ENCODE measurements at regions not wholly inside any gene's neighbourhood (a gene's known extent, or its start where the extent isn't known, plus 50 kb on each side); places are given as distances from the start of the nearest gene placed in this dataset.

DNA sequence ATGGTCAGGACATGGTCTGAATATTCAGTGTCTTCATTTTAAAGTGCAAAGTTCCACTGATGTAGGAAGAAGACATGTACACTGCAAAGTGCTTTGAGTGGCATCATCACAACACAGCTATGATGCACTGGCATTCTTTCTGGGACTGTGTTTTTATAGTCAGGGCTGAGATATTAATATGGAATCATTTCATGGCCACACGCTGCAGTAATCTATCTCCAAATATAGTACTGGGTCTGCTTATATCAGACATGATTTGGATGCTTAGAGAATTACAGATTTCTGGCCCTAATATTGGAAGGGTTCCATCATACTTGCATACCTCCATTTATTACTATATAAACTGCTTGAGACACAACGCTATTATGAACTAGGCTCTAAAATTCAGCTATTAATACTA is 1170.9 kb downstream of the NLGN4X start:
- DNase-seq = no peak

DNA sequence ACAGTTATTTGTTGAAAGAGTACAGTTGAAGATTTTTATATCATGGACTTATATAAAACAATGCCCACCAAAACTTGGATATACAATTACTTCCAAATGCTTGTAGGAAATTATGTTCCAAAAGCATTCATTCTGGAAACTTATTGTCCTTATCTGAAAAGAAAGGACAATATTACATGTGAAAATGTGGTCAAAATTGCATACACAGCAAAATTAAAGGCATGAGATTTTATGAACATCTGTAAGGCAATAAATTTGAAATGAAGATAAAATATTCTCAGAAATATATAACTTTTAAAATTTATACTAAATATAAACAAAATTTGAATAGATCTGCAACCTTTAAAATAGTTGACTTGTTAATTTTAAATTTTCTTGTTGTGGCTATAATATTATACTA is 1173.8 kb downstream of the NLGN4X start:
- DNase-seq = no peak

DNA sequence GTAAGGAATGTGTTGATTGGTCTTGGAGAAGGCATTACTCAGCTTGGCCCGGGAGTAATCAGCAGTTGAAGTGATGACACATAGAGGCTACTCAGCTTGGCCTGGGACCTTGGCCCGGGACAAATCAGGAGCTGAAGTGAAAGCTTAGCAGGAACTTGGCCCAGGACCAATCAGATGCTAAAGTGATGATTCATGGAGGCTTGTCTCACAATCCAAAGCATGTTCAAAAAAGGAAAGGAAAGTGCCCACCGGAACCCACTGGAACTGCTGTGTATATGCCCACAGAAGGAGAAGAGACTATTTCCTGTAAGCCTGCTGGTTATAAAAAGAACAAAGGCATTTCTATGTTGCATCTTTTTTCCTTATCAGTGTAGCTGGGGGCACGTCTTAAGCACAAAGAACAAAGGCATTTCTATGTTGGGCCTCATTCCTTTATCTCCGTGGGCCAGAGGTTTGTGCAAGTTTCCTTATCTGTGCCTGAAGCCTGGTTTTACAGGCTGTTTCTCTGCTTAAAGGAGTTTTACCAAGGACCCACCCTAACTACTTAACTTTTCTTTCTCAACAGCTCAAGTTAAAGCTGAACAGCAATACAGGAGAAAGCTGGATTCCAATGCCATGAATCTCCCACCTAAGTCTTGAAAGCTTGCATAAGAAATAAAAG is 1176.7 kb downstream of the NLGN4X start:
- DNase-seq = no peak

DNA sequence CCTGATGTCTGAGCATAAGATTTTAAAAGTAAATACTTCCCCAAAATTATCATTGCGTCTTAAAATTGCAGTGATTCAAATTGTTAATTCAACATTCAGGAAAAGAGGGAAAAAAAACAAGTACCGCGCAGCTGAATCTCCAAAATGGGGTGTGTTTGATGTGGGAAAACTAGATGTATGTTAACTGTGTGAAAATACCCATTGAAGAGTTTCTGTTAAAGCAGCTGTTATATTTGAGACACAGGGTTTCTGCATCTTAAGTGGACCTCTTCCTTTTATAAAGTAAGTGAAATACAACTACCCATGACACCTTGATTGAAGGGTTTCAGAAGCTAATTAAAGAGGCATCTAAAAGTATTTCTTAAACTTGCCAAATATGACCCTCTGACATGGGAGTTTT is 1186.1 kb downstream of the NLGN4X start:
- DNase-seq = no peak

DNA sequence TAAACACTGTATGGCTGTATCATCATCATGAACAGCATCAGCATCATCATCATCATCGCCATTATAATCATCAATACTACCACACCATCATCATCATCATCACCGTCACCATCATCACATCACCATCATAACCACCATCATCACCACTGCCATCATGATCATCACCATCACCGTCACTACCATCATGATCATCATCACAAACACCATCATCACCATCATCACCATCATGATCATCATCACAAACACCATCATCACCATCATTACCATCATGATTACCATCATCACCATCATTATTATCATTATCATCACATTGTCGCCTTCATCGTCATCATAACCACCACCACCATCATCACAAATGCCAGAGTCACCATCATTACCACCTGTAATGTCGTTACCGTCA is 1196.9 kb downstream of the NLGN4X start:
- DNase-seq = no peak

DNA sequence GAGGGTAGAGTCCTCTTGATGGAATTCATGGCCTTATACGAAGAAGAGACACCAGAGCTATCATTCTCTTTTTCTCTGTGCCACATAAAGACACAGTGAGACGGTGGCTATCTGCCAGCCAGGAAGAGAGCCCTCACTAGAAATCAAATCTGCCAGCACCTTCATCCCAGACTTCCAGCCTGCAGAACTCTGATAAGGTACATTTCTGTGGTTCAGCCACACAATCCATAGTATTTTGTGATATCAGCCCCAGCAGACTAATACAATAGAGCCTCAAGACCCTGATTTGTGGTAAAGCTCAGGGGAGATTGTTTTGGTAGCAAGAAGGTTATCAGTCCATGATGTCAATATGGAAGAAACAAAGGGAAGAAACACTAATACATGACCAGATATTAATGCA is 1213.2 kb downstream of the NLGN4X start:
- no peak for DNase-seq

DNA sequence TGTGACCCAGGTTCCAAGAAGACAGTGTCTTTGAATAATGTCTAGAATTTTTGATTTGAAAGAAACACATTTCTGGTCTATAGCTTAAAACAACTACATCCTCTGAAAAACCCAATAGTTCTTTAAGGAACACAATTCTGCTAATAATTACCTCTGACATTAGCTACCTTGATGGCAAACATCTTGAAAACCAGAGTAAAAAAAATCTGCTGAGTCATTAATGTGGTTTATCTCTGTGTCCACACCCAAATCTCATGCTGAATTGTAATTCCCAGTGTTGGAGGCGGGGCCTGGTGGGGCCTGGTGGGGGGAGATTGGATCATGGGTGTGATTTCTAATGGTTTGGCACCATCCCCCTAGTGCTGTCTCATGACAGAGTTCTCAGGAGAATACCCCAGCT is 1233.8 kb downstream of the NLGN4X start:
- DNase-seq = no peak

DNA sequence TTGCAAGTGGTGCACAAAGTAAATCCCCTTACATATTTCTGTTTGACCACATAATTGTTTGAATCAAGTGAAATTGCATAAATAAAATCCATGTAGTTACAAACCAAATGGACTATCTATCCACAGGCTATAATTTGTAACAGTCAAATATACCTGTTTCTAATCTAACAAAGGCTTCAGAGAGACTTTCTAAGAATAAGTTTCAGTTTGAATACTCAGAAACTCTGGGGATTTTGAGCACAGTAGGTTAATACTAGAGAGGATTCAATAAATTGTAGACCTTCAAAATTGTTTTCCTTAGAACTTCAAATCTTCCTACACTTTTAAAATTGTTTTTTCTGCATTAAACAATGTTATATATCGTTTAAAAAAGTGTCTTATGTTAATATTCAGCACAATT is 1250.1 kb downstream of the NLGN4X start:
- no peak for DNase-seq

DNA sequence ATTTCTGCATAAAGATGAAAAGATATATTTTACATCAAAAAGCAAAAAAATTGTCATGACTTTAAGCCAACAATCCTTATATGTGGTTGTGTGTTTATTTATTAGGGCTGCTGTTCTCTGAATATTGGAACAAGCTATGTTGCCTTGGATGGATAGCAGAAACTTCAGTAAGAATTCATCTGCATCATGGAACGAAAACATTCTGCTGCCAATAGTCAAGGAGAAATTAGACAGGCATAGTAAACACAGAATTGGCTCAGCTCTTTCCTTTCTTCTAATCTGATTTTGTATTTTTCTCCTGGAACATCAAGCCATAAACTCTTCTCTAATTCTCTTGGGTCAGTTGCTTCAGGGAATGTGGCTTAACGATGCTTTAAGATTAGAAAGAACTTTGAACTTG is 1257.0 kb downstream of the NLGN4X start:
- no peak for DNase-seq

DNA sequence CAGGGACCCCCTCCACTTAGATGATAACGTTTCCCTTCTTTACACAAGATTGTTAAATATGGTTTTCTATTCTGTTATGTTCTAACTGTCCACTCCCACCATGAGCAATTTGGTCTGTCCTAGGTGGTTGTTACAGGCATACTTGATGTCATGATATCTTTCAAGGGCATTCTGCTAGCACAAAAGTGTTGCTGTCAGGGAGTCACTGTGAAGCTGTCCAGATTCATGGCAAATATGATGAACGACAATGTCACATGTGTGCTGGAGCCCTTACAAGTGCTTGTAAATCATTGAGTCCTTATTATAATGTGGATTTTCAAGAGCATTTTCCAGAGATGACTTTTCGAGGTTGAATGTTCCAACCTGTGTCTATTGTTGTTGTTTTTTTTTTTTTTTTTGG is 1250.7 kb upstream of the PRKX start:
- DNase-seq = no peak

DNA sequence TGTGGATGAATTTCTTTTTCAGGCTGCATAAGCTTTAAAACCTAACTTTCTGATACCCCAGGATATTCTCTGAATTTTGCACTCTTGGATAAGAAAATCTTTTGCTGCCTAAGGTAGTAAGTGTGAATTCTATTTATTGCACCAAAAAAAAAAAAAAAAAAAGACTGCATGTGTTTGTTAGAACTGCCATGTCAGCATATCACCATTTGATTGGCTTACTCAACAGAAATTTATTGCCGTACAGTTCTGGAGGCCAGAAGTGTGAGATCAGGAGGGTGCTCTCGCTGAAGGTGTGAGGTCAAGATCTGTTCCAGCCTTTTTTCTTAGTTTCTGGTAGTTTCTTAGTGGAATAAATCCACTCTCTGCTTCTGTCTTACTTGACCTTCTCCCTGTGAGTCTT is 1250.0 kb upstream of the PRKX start:
- no peak for DNase-seq

DNA sequence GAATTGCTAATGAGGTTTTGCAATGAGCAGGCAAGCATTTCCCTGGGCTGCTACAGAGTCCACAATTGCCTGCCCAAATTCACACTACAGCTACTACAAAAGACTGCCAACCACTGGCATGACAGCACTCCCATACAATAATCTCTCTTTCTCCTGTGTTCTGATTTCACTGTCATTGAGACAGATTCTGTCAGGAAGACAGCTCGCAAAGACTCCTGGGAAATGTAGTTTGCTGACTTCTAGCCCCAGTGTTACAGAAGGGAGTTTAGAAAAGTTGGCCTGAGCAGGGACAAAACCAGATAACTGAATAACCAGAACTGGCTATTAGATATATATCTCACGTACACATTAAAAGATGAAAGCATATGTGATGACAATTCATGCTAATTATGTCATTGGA is 1231.3 kb upstream of the PRKX start:
- DNase-seq = no peak

DNA sequence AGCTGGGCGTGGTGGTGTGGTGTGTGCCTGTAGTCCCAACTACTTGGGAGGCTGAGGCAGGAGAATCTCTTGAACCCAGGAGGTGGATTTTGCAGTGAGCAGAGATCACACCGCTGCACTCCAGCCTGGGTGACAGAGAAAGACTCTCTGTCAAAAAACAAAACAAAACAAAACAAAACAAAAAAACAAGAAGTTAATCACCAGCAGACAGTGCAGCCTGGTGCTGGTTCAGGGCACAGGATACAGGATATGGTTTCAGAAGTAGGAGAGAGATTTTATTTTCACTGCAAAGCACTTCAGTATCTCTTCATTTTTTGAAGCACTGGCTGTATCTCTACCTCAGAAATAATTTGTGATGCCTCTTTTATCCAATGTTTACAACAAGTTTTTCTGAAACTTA is 1222.9 kb upstream of the PRKX start:
- DNase-seq = no peak

DNA sequence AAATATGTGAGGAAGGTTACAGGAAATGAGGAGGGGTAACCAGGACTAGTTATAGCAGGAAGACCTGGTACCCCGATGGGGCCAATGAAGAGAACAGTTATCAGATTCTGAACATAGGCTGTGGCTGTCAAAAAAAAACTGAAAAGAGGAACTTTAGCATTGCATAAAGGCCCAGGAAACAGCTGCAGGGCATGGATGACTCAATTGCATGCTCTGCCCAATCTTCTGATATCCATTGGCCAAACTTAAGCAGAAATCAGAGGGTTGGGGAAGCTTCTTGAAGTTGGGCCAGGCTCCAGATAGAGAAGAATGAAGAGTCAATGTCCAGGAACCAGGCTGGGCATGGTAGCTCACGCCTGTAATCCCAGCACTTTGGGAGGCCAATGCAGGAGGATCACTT is 1222.4 kb upstream of the PRKX start:
- no peak for DNase-seq

DNA sequence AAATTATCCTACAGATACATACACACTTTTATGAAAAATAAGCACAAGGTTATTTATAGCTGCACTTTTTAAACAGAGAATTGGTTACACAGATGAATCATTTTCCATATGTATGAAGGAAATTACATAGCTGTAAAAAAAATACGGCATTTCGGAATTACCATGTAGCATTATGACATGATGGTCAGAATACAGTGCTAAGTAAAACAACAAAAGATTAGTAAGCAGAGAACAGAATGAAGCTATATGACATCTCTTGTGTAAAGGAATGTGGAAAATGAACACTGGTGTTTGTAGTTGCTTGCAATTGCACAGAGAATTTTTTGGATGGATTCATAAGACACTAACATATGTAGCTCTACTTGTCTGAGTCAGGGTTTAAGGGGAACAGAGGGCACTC is 1222.0 kb upstream of the PRKX start:
- no peak for DNase-seq

DNA sequence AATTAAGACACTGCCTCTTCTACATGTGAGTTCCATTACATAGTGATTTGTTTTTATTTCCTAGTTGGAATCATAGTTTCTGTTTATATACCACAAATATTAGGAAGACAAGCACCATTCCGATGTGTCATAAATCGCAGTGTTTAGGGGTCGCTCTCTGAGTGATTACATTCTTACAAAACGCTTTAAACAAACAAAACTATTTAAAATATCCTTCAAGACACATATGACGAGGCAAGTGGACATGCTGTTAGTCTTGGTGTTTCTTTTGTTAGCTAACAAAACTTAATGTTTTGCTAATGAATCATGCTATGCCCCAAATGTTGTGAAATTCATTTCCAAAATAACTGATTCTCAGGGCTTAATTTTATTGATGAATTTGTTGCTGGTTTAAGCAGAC is 1219.3 kb upstream of the PRKX start:
- no peak for DNase-seq

DNA sequence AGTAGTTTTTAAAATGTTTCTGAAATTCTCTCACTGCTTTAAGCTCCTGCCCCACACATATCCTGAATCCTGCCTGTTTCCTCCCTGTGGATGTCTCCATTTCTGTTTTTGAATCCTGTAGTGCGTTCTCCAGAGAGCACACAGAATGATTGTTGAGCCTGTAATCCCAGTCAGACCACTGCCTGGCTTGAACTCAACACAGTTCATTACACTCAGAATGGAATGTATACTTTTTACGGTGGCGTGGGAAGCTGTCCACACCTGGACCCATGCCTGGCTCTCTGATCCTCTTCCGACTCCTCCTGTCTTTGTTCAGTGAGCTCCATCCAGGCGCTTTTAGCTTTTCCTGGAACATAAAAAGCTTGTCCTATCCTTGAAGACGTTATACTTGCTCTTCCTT is 1217.0 kb upstream of the PRKX start:
- no peak for DNase-seq

DNA sequence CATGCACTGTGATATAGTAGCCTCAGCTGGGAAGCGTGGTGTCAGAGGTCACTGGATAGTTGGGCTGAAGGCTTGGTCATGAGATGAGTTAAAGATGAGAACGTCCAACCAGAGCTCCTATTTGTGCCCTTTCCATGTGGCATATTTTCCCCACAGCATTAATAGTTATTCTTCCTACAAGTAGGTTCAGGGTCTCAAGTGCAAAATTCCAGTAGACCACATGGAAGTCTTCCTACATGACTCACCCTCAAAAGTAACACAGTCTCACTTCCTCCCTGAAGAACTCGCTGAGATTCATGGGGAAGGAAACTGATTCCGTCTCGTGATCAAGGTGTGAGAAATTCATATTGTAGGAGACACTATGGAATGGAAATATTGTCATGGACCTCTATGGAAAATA is 1212.5 kb upstream of the PRKX start:
- no peak for DNase-seq

DNA sequence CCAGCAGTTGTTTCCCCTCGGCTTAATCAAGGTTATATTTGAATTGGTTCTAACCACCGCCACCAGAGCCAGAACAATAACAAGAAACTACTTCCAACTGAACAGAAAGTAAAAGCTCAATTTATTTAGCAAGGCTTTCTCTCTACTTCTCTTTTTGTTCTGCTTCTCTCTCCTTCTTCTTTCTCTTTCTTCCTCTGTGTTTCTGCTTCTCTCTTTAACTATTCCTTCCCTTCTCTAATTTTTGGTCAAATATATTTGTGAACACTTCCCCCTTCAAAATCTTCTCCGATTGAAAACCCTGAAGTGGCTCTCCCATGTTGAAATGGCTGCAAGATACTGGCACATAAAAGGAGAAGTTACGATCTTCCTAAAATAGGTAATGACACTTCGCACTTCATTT is 1195.9 kb upstream of the PRKX start:
- no peak for DNase-seq

DNA sequence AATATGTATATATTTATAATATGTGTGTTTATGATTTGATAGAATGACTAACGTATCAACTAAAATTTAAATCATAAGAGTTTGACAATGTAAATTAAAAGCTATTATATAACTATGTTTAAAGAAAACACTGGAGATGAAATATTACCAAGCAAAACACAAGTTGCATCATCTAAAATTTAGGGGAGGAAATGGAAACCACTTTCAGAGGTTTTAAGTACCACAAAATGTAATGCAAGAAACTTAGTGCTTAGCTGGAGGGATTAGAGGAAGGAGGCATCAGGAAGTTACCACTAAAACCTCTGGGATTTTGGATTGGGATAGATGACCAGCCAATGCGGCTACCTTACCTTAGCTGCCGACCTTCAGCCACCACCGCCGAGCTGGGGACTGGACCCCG is 1192.1 kb upstream of the PRKX start:
- DNase-seq = no peak

DNA sequence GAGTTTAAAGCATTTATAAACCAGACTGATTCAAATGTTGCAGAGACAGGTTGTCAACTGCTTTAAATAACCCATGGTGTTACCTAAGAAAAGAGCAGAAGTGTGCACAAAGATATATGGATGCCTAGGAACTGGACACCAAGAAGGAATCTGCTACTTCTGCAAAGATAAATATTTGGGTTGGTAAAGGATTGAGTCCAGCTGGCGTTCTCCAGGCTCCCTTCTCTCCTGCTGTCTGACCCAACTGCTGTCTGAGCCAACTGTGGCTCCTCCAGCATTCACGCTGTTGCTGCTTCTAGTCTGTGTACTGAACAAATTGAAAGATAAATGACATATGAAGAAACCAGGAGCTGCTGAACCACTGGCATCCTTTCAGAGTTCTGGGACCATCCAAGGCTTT is 1167.8 kb upstream of the PRKX start:
- no peak for DNase-seq

DNA sequence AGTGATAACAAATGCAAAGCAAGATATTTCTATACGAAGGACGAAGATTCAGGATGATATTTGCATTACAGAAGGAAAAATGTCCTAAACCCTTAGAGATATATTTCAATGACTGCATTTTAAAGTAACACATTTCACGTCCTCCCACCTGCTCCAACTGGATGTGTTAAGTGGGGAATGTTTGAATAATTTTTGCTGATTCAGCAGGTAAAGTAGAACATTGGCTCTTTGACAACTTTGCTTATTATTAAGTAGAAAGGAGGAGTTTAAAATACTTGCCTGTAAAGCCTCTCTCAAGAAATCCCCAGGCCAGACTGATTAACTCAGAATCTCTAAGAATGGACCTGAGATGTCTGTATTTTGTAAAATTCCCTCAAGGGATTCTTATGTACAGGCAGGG is 1165.2 kb upstream of the PRKX start:
- DNase-seq = no peak

DNA sequence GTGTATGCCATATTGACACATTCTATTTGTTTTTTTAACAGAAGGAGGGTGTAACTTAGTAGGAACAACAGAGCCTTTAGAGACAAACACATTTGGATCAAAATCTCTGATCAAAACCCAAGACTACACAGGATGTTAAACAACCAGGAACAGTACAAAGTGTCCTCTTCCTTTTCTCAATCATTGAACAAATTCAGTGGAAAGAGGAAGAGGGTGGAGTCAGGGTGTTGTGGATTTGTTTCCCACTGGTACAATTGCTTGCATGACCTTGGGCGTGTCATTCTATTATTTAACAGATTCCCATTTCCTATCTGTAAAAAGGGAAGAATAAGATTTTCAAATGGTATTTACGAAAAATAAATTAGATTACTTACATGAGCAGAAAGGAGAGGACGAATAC is 1162.8 kb upstream of the PRKX start:
- no peak for DNase-seq

DNA sequence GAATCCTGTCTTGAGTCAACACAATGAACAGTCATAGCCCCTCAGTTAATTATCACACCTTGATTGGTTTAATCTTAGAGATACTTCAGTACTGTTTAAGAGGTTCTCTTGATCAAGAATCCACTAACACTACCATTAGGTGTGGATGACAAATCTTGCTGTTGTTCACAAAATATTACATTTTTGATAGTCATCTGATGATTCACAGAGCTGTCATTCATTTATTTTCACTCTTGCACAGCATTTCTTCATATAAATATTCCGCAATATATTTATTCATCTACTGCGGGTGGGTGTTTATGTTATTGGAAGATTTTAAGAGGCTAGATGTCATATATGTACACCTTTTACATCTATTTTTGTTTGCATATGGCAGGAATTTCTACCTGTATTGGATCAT is 1138.1 kb upstream of the PRKX start:
- no peak for DNase-seq

DNA sequence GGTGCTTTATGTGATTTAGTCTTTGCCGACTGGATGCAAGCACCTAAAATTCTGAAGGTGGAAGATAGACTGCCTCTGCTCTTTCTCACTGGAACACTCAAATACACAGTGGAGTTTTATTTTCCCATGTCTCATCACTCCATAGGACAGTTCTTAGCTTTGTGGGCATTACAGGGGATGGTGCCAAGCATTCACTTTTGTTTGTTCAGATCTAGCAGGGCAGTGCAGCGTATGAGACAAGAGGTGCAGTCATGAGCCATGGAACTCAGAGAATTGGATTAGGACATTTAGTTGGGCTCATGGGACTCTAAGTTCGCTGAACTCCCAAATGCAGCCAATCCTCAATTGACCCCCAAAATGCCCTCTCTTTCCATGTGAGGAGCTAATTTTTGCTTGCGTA is 1136.9 kb upstream of the PRKX start:
- no peak for DNase-seq

DNA sequence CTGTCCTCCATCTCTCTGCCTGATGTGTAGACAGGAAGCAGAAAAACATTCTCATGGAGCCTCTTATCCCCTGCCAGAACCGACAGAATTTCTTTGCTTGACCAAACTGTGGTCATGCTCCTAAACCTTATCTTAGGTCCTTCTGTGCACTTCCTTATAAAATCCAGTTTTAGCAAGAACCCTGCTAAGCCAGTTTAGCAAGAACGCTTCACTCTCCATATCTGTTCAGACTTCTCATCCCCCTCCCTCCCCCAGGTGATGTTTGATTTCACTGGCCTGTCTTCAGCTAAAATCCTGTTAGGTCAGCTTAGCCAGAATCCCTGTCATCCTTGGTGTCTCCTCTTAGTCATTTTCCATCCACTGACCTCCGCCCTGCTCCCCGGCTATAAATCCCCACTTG is 1130.9 kb upstream of the PRKX start:
- no peak for DNase-seq
